PC-3 (cell line): ENCODE measurements at regions not wholly inside any gene's neighbourhood (a gene's known extent, or its start where the extent isn't known, plus 50 kb on each side); places are given as distances from the start of the nearest gene placed in this dataset.
"Not testable (repeated sequence)": the region's sequence is repeated elsewhere in the genome, so short reads cannot be mapped to it uniquely, and the experiment has no call there.

Experiments used
- ATAC-seq: fragments of 200-7000 bp; cut with Tn5 transposase; 2 replicates; pipeline ENCODE4 v1.9.1; 2020; ENCODE audit warnings: mild to moderate bottlenecking, moderate library complexity
- BruUV-seq: library from RNA; stranded (reverse); fragments of 400-500 nt; replicated peaks from 2 replicates; lab custom pipeline; 2021; lab: Mats Ljungman, UMichigan
- CTCF ChIA-PET: fragments of 300-600 bp; sonication (Branson Sonifier 250); formaldehyde crosslinking; loops from one replicate; lab custom pipeline; 2022; ENCODE audit warnings: antibody characterized with exemption; lab: Charles Lee
- POLR2A ChIA-PET: fragments of 300-600 bp; sonication (Branson Sonifier 250); formaldehyde crosslinking; loops from one replicate; lab custom pipeline; 2022; ENCODE audit warnings: antibody characterized with exemption; ENCODE audit not compliant: unreplicated experiment; lab: Charles Lee
- DNase-seq: peaks from one replicate; pipeline ENCODE4 v3.0.0-alpha.2; 2015
- H2AFZ ChIP-seq: fragments of 300-600 bp; sonication (generic); 2 replicates; pipeline ENCODE4 v1.6.0; 2016; ENCODE audit warnings: antibody characterized with exemption, low read length
- H3F3A ChIP-seq: fragments of 300-600 bp; sonication (generic); one replicate; pipeline ENCODE4 v1.6.0; 2017; ENCODE audit warnings: antibody characterized with exemption, low read length, control low read depth, mild to moderate bottlenecking; ENCODE audit not compliant: unreplicated experiment
- H3K27ac ChIP-seq: fragments of 300-600 bp; sonication (generic); 2 replicates; pipeline ENCODE4 v1.5.1; 2016; ENCODE audit warnings: mild to moderate bottlenecking, low read length
- H3K27me3 ChIP-seq: fragments of 300-600 bp; sonication (generic); 2 replicates; pipeline ENCODE4 v1.6.1; 2016; ENCODE audit warnings: low read length, mixed read lengths
- H3K36me3 ChIP-seq: fragments of 300-600 bp; sonication (generic); 2 replicates; pipeline ENCODE4 v1.6.1; 2016; ENCODE audit warnings: low read depth, mixed run types, low read length, mixed read lengths
- H3K4me1 ChIP-seq: fragments of 300-600 bp; sonication (generic); 2 replicates; pipeline ENCODE4 v1.5.1; 2016; ENCODE audit warnings: low read length; ENCODE audit not compliant: insufficient read depth
- H3K4me2 ChIP-seq: fragments of 300-600 bp; sonication (generic); 2 replicates; pipeline ENCODE4 v1.6.0; 2016; ENCODE audit warnings: low read length
- H3K4me3 ChIP-seq: fragments of 300-600 bp; sonication (generic); 2 replicates; pipeline ENCODE4 v1.5.1; 2016; ENCODE audit warnings: mild to moderate bottlenecking, low read length, mixed read lengths
- H3K79me2 ChIP-seq: fragments of 300-600 bp; sonication (generic); 2 replicates; pipeline ENCODE4 v1.6.1; 2017; ENCODE audit warnings: low read length, mixed read lengths
- H3K9ac ChIP-seq: fragments of 300-600 bp; sonication (generic); 2 replicates; pipeline ENCODE4 v1.6.0; 2016; ENCODE audit warnings: mild to moderate bottlenecking, low read length
- H3K9me2 ChIP-seq: fragments of 300-600 bp; sonication (generic); replicated peaks from 2 replicates; pipeline ENCODE4 v1.6.1; 2016; ENCODE audit warnings: mixed run types, low read length, mixed read lengths
- H3K9me3 ChIP-seq: fragments of 300-600 bp; sonication (generic); 2 replicates; pipeline ENCODE4 v1.6.1; 2016; ENCODE audit warnings: low read length, mixed read lengths
- H4K20me1 ChIP-seq: fragments of 300-600 bp; sonication (generic); 2 replicates; pipeline ENCODE4 v1.6.1; 2016; ENCODE audit warnings: low read length, mixed read lengths
- CTCF ChIP-seq: fragments of 300-600 bp; sonication (generic); conservative IDR thresholded peaks from 2 replicates; pipeline ENCODE4 v1.5.1; 2017; ENCODE audit warnings: antibody characterized with exemption, low read depth, mild to moderate bottlenecking, low read length
- EZH2 ChIP-seq: fragments of 300-600 bp; sonication (generic); IDR thresholded peaks from one replicate; pipeline ENCODE4 v1.6.1; 2017; ENCODE audit warnings: antibody characterized with exemption, mild to moderate bottlenecking, low read length; ENCODE audit not compliant: unreplicated experiment
- EZH2phosphoT487 ChIP-seq: fragments of 300-600 bp; sonication (generic); IDR thresholded peaks from 2 replicates; pipeline ENCODE4 v1.6.1; 2018; ENCODE audit warnings: mild to moderate bottlenecking, antibody characterized with exemption, low read length, borderline replicate concordance
- intact Hi-C: fragments of 100-400 bp; cut with micrococcal nuclease; formaldehyde crosslinking; loops from 2 replicates; pipeline ENCODE4 v1.9.0; 2023

GRCh38 chr14:84336433-84336832 lies 1193.5 kb upstream of the FLRT2 start:
- Histone ChIP-seq H3K9ac (no peak overlapping the region), H3K9me2 (no peaks in the 10 kb centered on the region), H3F3A (no peaks in the 10 kb centered on the region), H4K20me1 (no peaks in the 10 kb centered on the region), H3K36me3 (no peaks in the 10 kb centered on the region), H3K9me3 (peaks cover 17% of the 10 kb centered on the region; the same call in 1 of the 2 replicates), H3K27me3 (no peaks in the 10 kb centered on the region), H3K79me2 (no peaks in the 10 kb centered on the region), H3K4me1 (no peaks in the 10 kb centered on the region), H2AFZ (no peak overlapping the region), H3K27ac (no peak overlapping the region), H3K4me3 (no peak overlapping the region), H3K4me2 (no peak overlapping the region)
- ChIA-PET POLR2A (no interaction called here), CTCF (no interaction called here)
- no TSS peak for BruUV-seq
- intact Hi-C loops = no loop called here
- DNase-seq (no peak), ATAC-seq (no peak)
- TF ChIP-seq CTCF (no peak), EZH2phosphoT487 (no peak), EZH2 (no peak)

- H3K9me3 ChIP-seq = peaks cover 16% of the 10 kb centered on the region; the same call in 1 of the 2 replicates
- no peaks in the 10 kb centered on the region for H3F3A ChIP-seq
- POLR2A ChIA-PET = no interaction called here
- no peak overlapping the region for H3K4me2 ChIP-seq
- no peak overlapping the region for H2AFZ ChIP-seq
- no peaks in the 10 kb centered on the region for H3K36me3 ChIP-seq
- DNase-seq (no peak), ATAC-seq (no peak)
- no peak overlapping the region for H3K4me3 ChIP-seq
- intact Hi-C loops = no loop called here
- H3K4me1 ChIP-seq = no peaks in the 10 kb centered on the region
- H3K9ac ChIP-seq = no peak overlapping the region
- H3K9me2 ChIP-seq = no peaks in the 10 kb centered on the region
- no peaks in the 10 kb centered on the region for H4K20me1 ChIP-seq
- no TSS peak for BruUV-seq
- H3K79me2 ChIP-seq = no peaks in the 10 kb centered on the region
- no peak overlapping the region for H3K27ac ChIP-seq
- CTCF ChIA-PET = no interaction called here
- TF ChIP-seq EZH2 (no peak), CTCF (no peak), EZH2phosphoT487 (no peak)
- H3K27me3 ChIP-seq = no peaks in the 10 kb centered on the region
Observed at GRCh38 chr14:84340938-84341337, 1189.0 kb upstream of the FLRT2 start.

- POLR2A ChIA-PET, CTCF ChIA-PET, intact Hi-C loops: not testable (repeated sequence)
Observed at GRCh38 chr14:84341867-84342266, 1188.1 kb upstream of the FLRT2 start.

More at GRCh38 chr14:84341867-84342266, 1188.1 kb upstream of the FLRT2 start:
- not testable (repeated sequence) for H4K20me1 ChIP-seq, ATAC-seq, H3K9ac ChIP-seq, H3K4me2 ChIP-seq, H3K36me3 ChIP-seq, H3K27me3 ChIP-seq, BruUV-seq, H3K4me1 ChIP-seq, H3K79me2 ChIP-seq, DNase-seq, H2AFZ ChIP-seq, H3K9me2 ChIP-seq, H3K27ac ChIP-seq, H3K4me3 ChIP-seq, H3F3A ChIP-seq
- peaks cover 16% of the 10 kb centered on the region; the same call in 1 of the 2 replicates for H3K9me3 ChIP-seq
